H1 (cell line): ENCODE measurements at regions not wholly inside any gene's neighbourhood (a gene's known extent, or its start where the extent isn't known, plus 50 kb on each side); places are given as distances from the start of the nearest gene placed in this dataset.

ENCODE experiments used
- CTCF ChIA-PET: fragments of 300-600 bp; sonication (Branson Sonifier 250); formaldehyde crosslinking; loops from one replicate; lab custom pipeline; 2021; ENCODE audit not compliant: partially characterized antibody; lab: Charles Lee
- POLR2A ChIA-PET: fragments of 300-600 bp; sonication (Branson Sonifier 250); formaldehyde crosslinking; loops from one replicate; lab custom pipeline; 2021; ENCODE audit warnings: inconsistent platforms; ENCODE audit not compliant: partially characterized antibody; lab: Charles Lee
- DNase-seq, 2 experiments: peaks; one replicate each; pipeline versions ENCODE4 v3.0.0 to v3.0.0-alpha.2; 2010 to 2022; ENCODE audit warnings: low spot score in 2 of 2, low read depth in 1 of 2, mixed read lengths in 1 of 2
- FAIRE-seq: peaks from 2 replicates; lab custom pipeline; 2011; peaks lifted over from hg19 to GRCh38; lab: Jason Lieb, UNC
- H2AFZ ChIP-seq: 2 replicates; pipeline ENCODE4 v1.8.1; 2012; ENCODE audit warnings: low read length, inconsistent platforms
- H2AK5ac ChIP-seq: 2 replicates; pipeline ENCODE4 v1.6.1; 2013; ENCODE audit warnings: low read depth, low read length
- H2BK120ac ChIP-seq: replicated peaks from 2 replicates; pipeline ENCODE3; 2013; ENCODE audit warnings: low read depth, low read length, inconsistent platforms
- H2BK12ac ChIP-seq: 2 replicates; pipeline ENCODE4 v1.6.1; 2013; ENCODE audit warnings: low read depth, low read length
- H2BK15ac ChIP-seq: 2 replicates; pipeline ENCODE4 v1.6.1; 2013; ENCODE audit warnings: low read length
- H2BK20ac ChIP-seq: 2 replicates; pipeline ENCODE4 v1.6.1; 2013; ENCODE audit warnings: low read length
- H2BK5ac ChIP-seq: 2 replicates; pipeline ENCODE4 v1.6.1; 2013; ENCODE audit warnings: low read depth, low read length
- H3K14ac ChIP-seq: 2 replicates; pipeline ENCODE4 v1.6.1; 2013; ENCODE audit warnings: inconsistent platforms; ENCODE audit not compliant: insufficient read length
- H3K18ac ChIP-seq: 2 replicates; pipeline ENCODE4 v1.6.1; 2013; ENCODE audit warnings: low read length; ENCODE audit errors: extremely low read depth
- H3K23ac ChIP-seq: 2 replicates; pipeline ENCODE4 v1.6.1; 2013; ENCODE audit warnings: inconsistent platforms; ENCODE audit not compliant: insufficient read length
- H3K23me2 ChIP-seq: 2 replicates; pipeline ENCODE4 v1.6.1; 2013; ENCODE audit warnings: low read depth, low read length
- H3K27ac ChIP-seq: 2 replicates; pipeline ENCODE4 v1.6.1; 2011; ENCODE audit warnings: low read depth, low read length, inconsistent platforms
- H3K27me3 ChIP-seq, 4 experiments: replicated peaks in 1 of 4; 1 replicate in 1 of 4; 2 replicates in 3 of 4; pipeline versions ENCODE4 v1.6.1 to v1.8.1; 2011 to 2013; ENCODE audit warnings: low read length in 3 of 4, mild to moderate bottlenecking in 3 of 4, inconsistent platforms in 2 of 4, mixed read lengths in 2 of 4, moderate library complexity in 1 of 4; ENCODE audit not compliant: control insufficient read depth in 3 of 4, insufficient read depth in 3 of 4; ENCODE audit errors: extremely low read depth in 1 of 4
- H3K36me3 ChIP-seq, 4 experiments: 2 replicates each; pipeline versions ENCODE4 v1.6.1 to v1.8.1; 2011 to 2013; ENCODE audit warnings: mild to moderate bottlenecking in 4 of 4, low read length in 3 of 4, moderate library complexity in 2 of 4, control low read depth in 1 of 4, inconsistent platforms in 1 of 4; ENCODE audit not compliant: insufficient read depth in 4 of 4, control insufficient read depth in 2 of 4
- H3K4ac ChIP-seq: replicated peaks from 2 replicates; pipeline ENCODE3; 2013; ENCODE audit warnings: low read length, low read depth, mixed read lengths, inconsistent platforms; ENCODE audit not compliant: insufficient read length
- H3K4me1 ChIP-seq, 4 experiments: replicated peaks in 1 of 4; 1 replicate in 1 of 4; 2 replicates in 3 of 4; pipeline versions ENCODE4 v1.6.1 to v1.8.1; 2011 to 2013; ENCODE audit warnings: low read length in 3 of 4, inconsistent platforms in 2 of 4, mixed read lengths in 1 of 4; ENCODE audit not compliant: insufficient read depth in 4 of 4, control insufficient read depth in 3 of 4
- H3K4me2 ChIP-seq, 2 experiments: 2 replicates each; pipeline versions ENCODE4 v1.6.1 to v1.8.1; 2011 to 2013; ENCODE audit warnings: low read depth in 2 of 2, low read length in 2 of 2, control low read depth in 1 of 2, inconsistent platforms in 1 of 2, mild to moderate bottlenecking in 1 of 2; ENCODE audit not compliant: insufficient read depth in 1 of 2
- H3K4me3 ChIP-seq, 4 experiments: fragments of 200-600, 300-600 bp in 1 of 4; sonication (generic), shearing (Covaris generic), sonication (Bioruptor Twin) in 1 of 4; 2 replicates each; pipeline versions ENCODE4 v1.5.1 to v1.8.1; 2011 to 2016; ENCODE audit warnings: low read length in 4 of 4, low read depth in 3 of 4, control low read depth in 2 of 4, inconsistent platforms in 2 of 4, mild to moderate bottlenecking in 2 of 4, mixed read lengths in 1 of 4, moderate library complexity in 1 of 4; ENCODE audit not compliant: insufficient read depth in 2 of 4; ENCODE audit errors: extremely low read depth in 1 of 4
- H3K56ac ChIP-seq: replicated peaks from 2 replicates; pipeline ENCODE3; 2013; ENCODE audit warnings: low read depth, mild to moderate bottlenecking, mixed read lengths, low read length, inconsistent platforms; ENCODE audit not compliant: insufficient read length
- H3K79me1 ChIP-seq: 2 replicates; pipeline ENCODE4 v1.6.1; 2013; ENCODE audit warnings: low read depth, low read length, control low read depth
- H3K79me2 ChIP-seq, 2 experiments: 2 replicates each; pipeline versions ENCODE4 v1.6.1 to v1.8.1; 2012 to 2013; ENCODE audit warnings: low read length in 2 of 2, mild to moderate bottlenecking in 2 of 2, inconsistent platforms in 1 of 2; ENCODE audit not compliant: insufficient read depth in 2 of 2, control insufficient read depth in 1 of 2
- H3K9ac ChIP-seq, 4 experiments: replicated peaks in 1 of 4; 1 replicate in 1 of 4; 2 replicates in 3 of 4; pipeline versions ENCODE4 v1.6.1 to v1.8.1; 2011 to 2013; ENCODE audit warnings: low read depth in 3 of 4, low read length in 3 of 4, control low read depth in 2 of 4, mild to moderate bottlenecking in 2 of 4, moderate library complexity in 2 of 4, inconsistent platforms in 1 of 4; ENCODE audit errors: extremely low read depth in 1 of 4
- H3K9me3 ChIP-seq, 2 experiments: 2 replicates each; pipeline versions ENCODE4 v1.6.1 to v1.8.1; 2012 to 2013; ENCODE audit warnings: mild to moderate bottlenecking in 2 of 2, moderate library complexity in 2 of 2, control low read depth in 1 of 2, inconsistent platforms in 1 of 2, low read depth in 1 of 2, low read length in 1 of 2, mixed read lengths in 1 of 2; ENCODE audit not compliant: insufficient read depth in 2 of 2
- H4K20me1 ChIP-seq, 2 experiments: replicated peaks in 1 of 2; 2 replicates each; pipeline versions ENCODE3 to v1.8.1; 2011 to 2013; ENCODE audit warnings: inconsistent platforms in 2 of 2, low read length in 2 of 2, mild to moderate bottlenecking in 1 of 2; ENCODE audit not compliant: insufficient read depth in 2 of 2, control insufficient read depth in 1 of 2
- H4K5ac ChIP-seq: 2 replicates; pipeline ENCODE4 v1.6.1; 2013; ENCODE audit warnings: low read length, low read depth, mixed read lengths, inconsistent platforms; ENCODE audit not compliant: insufficient read length
- H4K8ac ChIP-seq: 2 replicates; pipeline ENCODE4 v1.8.0; 2013; ENCODE audit warnings: mild to moderate bottlenecking, moderate library complexity, low read length, inconsistent platforms; ENCODE audit not compliant: insufficient read depth; ENCODE audit errors: extremely low read depth
- H4K91ac ChIP-seq: replicated peaks from 2 replicates; pipeline ENCODE3; 2013; ENCODE audit warnings: low read length, mixed read lengths, inconsistent platforms; ENCODE audit not compliant: insufficient read length
- CHD1 ChIP-seq: IDR thresholded peaks from 2 replicates; pipeline ENCODE4 v1.6.1; 2012; ENCODE audit warnings: low read depth, low read length, improper control_type of control experiment
- FOSL1 ChIP-seq: IDR thresholded peaks from 2 replicates; pipeline ENCODE4 v1.6.1; 2011; ENCODE audit warnings: mild to moderate bottlenecking, low read depth, low read length, moderate library complexity; ENCODE audit not compliant: insufficient read depth
- NRF1 ChIP-seq: IDR thresholded peaks from 2 replicates; pipeline ENCODE4 v1.6.1; 2011; ENCODE audit warnings: mild to moderate bottlenecking, low read depth, low read length, improper control_type of control experiment
- POLR2A ChIP-seq, 2 experiments: IDR thresholded peaks; 1 replicate in 1 of 2; 2 replicates in 1 of 2; pipeline ENCODE4 v1.6.1; 2011; ENCODE audit warnings: low read depth in 2 of 2, low read length in 2 of 2, mild to moderate bottlenecking in 2 of 2; ENCODE audit errors: control extremely low read depth in 1 of 2
- RFX5 ChIP-seq: IDR thresholded peaks from 2 replicates; pipeline ENCODE4 v1.6.1; 2011; ENCODE audit warnings: low read depth, low read length, improper control_type of control experiment, borderline replicate concordance
- SP2 ChIP-seq: IDR thresholded peaks from 2 replicates; pipeline ENCODE4 v1.6.1; 2012; ENCODE audit warnings: mild to moderate bottlenecking, low read length, inconsistent platforms
- SUZ12 ChIP-seq: fragments of 200-600 bp; sonication (generic); IDR thresholded peaks from 2 replicates; pipeline ENCODE4 v1.6.1; 2012; ENCODE audit warnings: mild to moderate bottlenecking, inconsistent platforms, low read length, moderate library complexity, mixed read lengths
- YY1 ChIP-seq: IDR thresholded peaks from 2 replicates; pipeline ENCODE4 v1.6.1; 2011; ENCODE audit warnings: low read depth, mild to moderate bottlenecking, low read length
- WGBS, 2 experiments: shearing (Covaris generic) in 1 of 2; methylation state at CpG; one replicate each; pipeline versions ENCODE4 v1.1.6 to v1.1.7; 2013 to 2015; ENCODE audit warnings: low lambda C conversion rate in 2 of 2, mixed read lengths in 2 of 2, inconsistent platforms in 1 of 2, low coverage in 1 of 2, missing lambda C conversion rate in 1 of 2; ENCODE audit not compliant: insufficient replicate concordance in 2 of 2, insufficient coverage in 1 of 2, insufficient read length in 1 of 2; ENCODE audit errors: extremely low coverage in 1 of 2, missing lambda C conversion rate in 1 of 2; 5-methylcytosine and 5-hydroxymethylcytosine counted together
- TF ChIP-seq, protein P1 (sequence below): IDR thresholded peaks from 2 replicates; pipeline ENCODE4 v1.6.1; 2012; ENCODE audit warnings: inconsistent platforms

DNA sequence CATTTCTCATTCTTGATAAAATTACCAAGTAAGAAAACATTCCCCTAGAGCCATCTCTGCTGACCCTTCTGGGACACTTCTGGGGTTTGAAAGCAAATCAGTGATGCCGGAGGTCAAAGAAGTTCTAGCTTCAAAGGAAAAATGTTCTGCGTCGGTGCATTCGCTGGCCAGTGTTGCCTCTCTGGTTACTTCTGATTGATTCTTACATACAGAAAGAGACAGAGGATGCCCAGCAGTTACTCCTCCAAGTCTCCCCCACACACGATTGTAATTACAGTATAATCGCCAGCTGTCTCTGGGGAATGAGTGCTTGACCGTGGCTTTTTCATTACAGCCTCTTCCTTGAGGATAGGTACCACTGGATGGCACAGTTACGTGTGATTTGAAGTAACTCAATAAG is 150.9 kb downstream of the SNX19 start:
- ChIA-PET POLR2A (no interaction called here), CTCF (interaction anchor here (1.3 to 1.6 kb wide), 2 partner anchors 48 to 97 kb away, joined by 3 to 5 read pairs; no protein-coding TSS in a partner anchor)
- Histone ChIP-seq H4K20me1 (no peaks in the 10 kb centered on the region), H3K27me3 (no peaks in the 10 kb centered on the region; a peak in 1 of 7 replicates), H2AK5ac (no peak overlapping the region), H2BK5ac (no peak overlapping the region), H3K18ac (no peak overlapping the region), H2BK15ac (no peak overlapping the region), H3K4ac (no peak overlapping the region), H3K9me3 (no peaks in the 10 kb centered on the region), H3K4me1 (peaks cover 5 to 12% (median 11%) of the 10 kb centered on the region in 4 experiments; a peak in 6 of 7 replicates), H3K4me2 (no peak overlapping the region), H3K27ac (no peak overlapping the region), H3K79me2 (no peaks in the 10 kb centered on the region), H3K79me1 (no peaks in the 10 kb centered on the region), H3K14ac (no peak overlapping the region), H4K8ac (no peak overlapping the region), H3K56ac (no peak overlapping the region), H3K23me2 (peaks cover 2% of the 10 kb centered on the region; the same call in 1 of the 2 replicates), H4K5ac (no peak overlapping the region), H2BK12ac (no peak overlapping the region), H3K36me3 (no peaks in the 10 kb centered on the region), H4K91ac (no peak overlapping the region), H3K23ac (no peak overlapping the region), H2AFZ (no peak overlapping the region), H2BK120ac (no peak overlapping the region), H3K4me3 (no peak overlapping the region), H3K9ac (no peak overlapping the region), H2BK20ac (no peak overlapping the region)
- no peak for FAIRE-seq
- WGBS, 2 experiments = 87% methylated on average over 8 of the region's 8 CpGs; no CpG with 5 or more reads in 1 of the 2 experiments
- no peak for DNase-seq
- no peak for TF ChIP-seq SUZ12
- no peak for TF ChIP-seq RFX5
- TF ChIP-seq YY1 = no peak
- TF ChIP-seq, protein P1, sequence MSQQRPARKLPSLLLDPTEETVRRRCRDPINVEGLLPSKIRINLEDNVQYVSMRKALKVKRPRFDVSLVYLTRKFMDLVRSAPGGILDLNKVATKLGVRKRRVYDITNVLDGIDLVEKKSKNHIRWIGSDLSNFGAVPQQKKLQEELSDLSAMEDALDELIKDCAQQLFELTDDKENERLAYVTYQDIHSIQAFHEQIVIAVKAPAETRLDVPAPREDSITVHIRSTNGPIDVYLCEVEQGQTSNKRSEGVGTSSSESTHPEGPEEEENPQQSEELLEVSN = no peak
- TF ChIP-seq CHD1 = no peak
- TF ChIP-seq POLR2A (IDR thresholded peaks at IDR 0.05; ENCODE audit: control extremely low read depth in 1 of 2, low read depth in 2 of 2, low read length in 2 of 2) = no peak
- TF ChIP-seq NRF1 = no peak
- no peak for TF ChIP-seq SP2
- TF ChIP-seq FOSL1 = no peak
